AG10803 (cell line): ENCODE measurements at regions not wholly inside any gene's neighbourhood (a gene's known extent, or its start where the extent isn't known, plus 50 kb on each side); places are given as distances from the start of the nearest gene placed in this dataset.

ENCODE experiments used
- DNase-seq: peaks from one replicate; pipeline ENCODE4 v3.0.0; 2010; ENCODE audit warnings: low read depth
- H3K4me3 ChIP-seq: 2 replicates; pipeline ENCODE4 v1.5.1; 2011; ENCODE audit warnings: mild to moderate bottlenecking, low read length, control low read depth
- CTCF ChIP-seq: conservative IDR thresholded peaks from 2 replicates; pipeline ENCODE4 v1.5.1; 2011; ENCODE audit warnings: mild to moderate bottlenecking, low read length, control low read depth, inconsistent platforms

GRCh38 chr4:159035570-159035969 is 67.3 kb upstream of the RAPGEF2 start:
- no peak for TF ChIP-seq CTCF
- no peak overlapping the region for H3K4me3 ChIP-seq
- no peak for DNase-seq

GRCh38 chr4:159038536-159038935 is 64.3 kb upstream of the RAPGEF2 start:
- no peak overlapping the region for H3K4me3 ChIP-seq
- DNase-seq, result no peak
- TF ChIP-seq CTCF, result no peak

GRCh38 chr4:159041054-159042034 is 61.5 kb upstream of the RAPGEF2 start:
- no peak overlapping the region for H3K4me3 ChIP-seq
- DNase-seq, result no peak

GRCh38 chr4:159042097-159042605 is 60.7 kb upstream of the RAPGEF2 start:
- no peak for TF ChIP-seq CTCF
- no peak overlapping the region for H3K4me3 ChIP-seq
- no peak for DNase-seq

More at GRCh38 chr4:159041054-159042034, 61.5 kb upstream of the RAPGEF2 start:
- TF ChIP-seq CTCF, result no peak

- H3K4me3 ChIP-seq, result no peak overlapping the region
- TF ChIP-seq CTCF, result no peak
- no peak for DNase-seq
These were observed 60.0 kb upstream of the RAPGEF2 start for GRCh38 chr4:159042868-159043267.

GRCh38 chr4:159043861-159044260 is 59.0 kb upstream of the RAPGEF2 start:
- DNase-seq, result no peak
- no peak overlapping the region for H3K4me3 ChIP-seq
- TF ChIP-seq CTCF, result no peak

- no peak for TF ChIP-seq CTCF
- no peak overlapping the region for H3K4me3 ChIP-seq
- no peak for DNase-seq
These were observed 57.6 kb upstream of the RAPGEF2 start for GRCh38 chr4:159045321-159045720.
